22Rv1 (cell line): ENCODE measurements at regions not wholly inside any gene's neighbourhood (a gene's known extent, or its start where the extent isn't known, plus 50 kb on each side); places are given as distances from the start of the nearest gene placed in this dataset.

Experiments used
- CTCF ChIP-seq: fragments of 450-650 bp; IDR thresholded peaks from 2 replicates; pipeline ENCODE4 v1.5.1; 2017; ENCODE audit warnings: mild to moderate bottlenecking
- ZFX ChIP-seq: fragments of 450-650 bp; IDR thresholded peaks from 2 replicates; pipeline ENCODE4 v1.6.1; 2017; ENCODE audit warnings: antibody characterized with exemption, borderline replicate concordance

- TF ChIP-seq CTCF (no peak), ZFX (no peak)
Measured at GRCh38 chr3:4033296-4033695, 234.1 kb downstream of the LRRN1 start.
